Naive thymus-derived CD4-positive, alpha-beta T cell (primary cell): ENCODE measurements at regions not wholly inside any gene's neighbourhood (a gene's known extent, or its start where the extent isn't known, plus 50 kb on each side); places are given as distances from the start of the nearest gene placed in this dataset.

Source experiments
- ATAC-seq: fragments of 150-1000 bp; cut with Tn5 transposase; 2 replicates; pipeline ENCODE4 v1.10.0; 2021; ENCODE audit warnings: mild to moderate bottlenecking, moderate library complexity
- CTCF ChIA-PET: fragments of 350-600 bp; sonication (Branson Sonifier 250); formaldehyde crosslinking; loops from one replicate; lab custom pipeline; 2021; ENCODE audit warnings: antibody characterized with exemption; lab: Charles Lee
- POLR2A ChIA-PET: fragments of 350-600 bp; sonication (Branson Sonifier 250); formaldehyde crosslinking; loops from one replicate; lab custom pipeline; 2021; ENCODE audit warnings: antibody characterized with exemption, inconsistent platforms; lab: Charles Lee
- DNase-seq, 9 donors: peaks; one replicate each; pipeline versions ENCODE4 v3.0.0 to v3.0.0-alpha.2; 2020 to 2022; ENCODE audit warnings: mixed read lengths in 1 of 9
- H3K27ac ChIP-seq: one replicate; pipeline ENCODE4 v1.7.0; 2013; ENCODE audit warnings: mild to moderate bottlenecking, low read depth, low read length, moderate library complexity
- H3K27me3 ChIP-seq, 2 donors: one replicate each; pipeline ENCODE4 v1.7.0; 2013; ENCODE audit warnings: low read length in 2 of 2, mild to moderate bottlenecking in 2 of 2, moderate library complexity in 2 of 2; ENCODE audit not compliant: control insufficient read depth in 2 of 2, insufficient read depth in 2 of 2
- H3K36me3 ChIP-seq, 3 experiments: 1 replicate in 2 of 3; 2 replicates in 1 of 3; pipeline ENCODE4 v1.7.0; 2013; ENCODE audit warnings: low read length in 3 of 3, mild to moderate bottlenecking in 3 of 3, moderate library complexity in 1 of 3; ENCODE audit not compliant: insufficient read depth in 3 of 3, control insufficient read depth in 2 of 3
- H3K4me1 ChIP-seq, 2 donors: one replicate each; pipeline ENCODE4 v1.7.0; 2013; ENCODE audit warnings: low read length in 2 of 2, mild to moderate bottlenecking in 2 of 2, moderate library complexity in 1 of 2; ENCODE audit not compliant: control insufficient read depth in 2 of 2, insufficient read depth in 2 of 2
- H3K4me3 ChIP-seq: 2 replicates; pipeline ENCODE4 v1.7.0; 2013; ENCODE audit warnings: mild to moderate bottlenecking, low read length
- H3K9me3 ChIP-seq, 3 experiments: 1 replicate in 2 of 3; 2 replicates in 1 of 3; pipeline ENCODE4 v1.7.0; 2013; ENCODE audit warnings: low read length in 3 of 3; ENCODE audit not compliant: control insufficient read depth in 2 of 3
- H3K27ac Mint-ChIP-seq, 9 donors: one replicate each; pipeline ENCODE4 v1.8.0; 2020 to 2022; ENCODE audit warnings: mixed read lengths in 9 of 9, mild to moderate bottlenecking in 8 of 9, moderate library complexity in 5 of 9, inconsistent platforms in 2 of 9
- H3K27me3 Mint-ChIP-seq, 5 donors: one replicate each; pipeline ENCODE4 v1.8.0; 2021 to 2022; ENCODE audit warnings: mixed read lengths in 5 of 5, mild to moderate bottlenecking in 1 of 5
- H3K36me3 Mint-ChIP-seq, 5 donors: one replicate each; pipeline ENCODE4 v1.8.0; 2020 to 2022; ENCODE audit warnings: mixed read lengths in 5 of 5, mild to moderate bottlenecking in 3 of 5, inconsistent platforms in 1 of 5
- H3K4me1 Mint-ChIP-seq, 7 donors: one replicate each; pipeline ENCODE4 v1.8.0; 2020 to 2022; ENCODE audit warnings: mixed read lengths in 7 of 7, mild to moderate bottlenecking in 3 of 7, inconsistent platforms in 1 of 7
- H3K4me3 Mint-ChIP-seq, 10 donors: one replicate each; pipeline ENCODE4 v1.8.0; 2020 to 2022; ENCODE audit warnings: mild to moderate bottlenecking in 10 of 10, mixed read lengths in 10 of 10, moderate library complexity in 6 of 10, inconsistent platforms in 2 of 10
- H3K9me3 Mint-ChIP-seq, 11 donors: one replicate each; pipeline ENCODE4 v1.8.0; 2020 to 2022; ENCODE audit warnings: mixed read lengths in 11 of 11, mild to moderate bottlenecking in 4 of 11, inconsistent platforms in 1 of 11, moderate library complexity in 1 of 11
- intact Hi-C, 2 donors: fragments of 100-400 bp; cut with micrococcal nuclease; formaldehyde crosslinking; loops; one replicate each; pipeline ENCODE4 v1.15.1; 2023

DNA sequence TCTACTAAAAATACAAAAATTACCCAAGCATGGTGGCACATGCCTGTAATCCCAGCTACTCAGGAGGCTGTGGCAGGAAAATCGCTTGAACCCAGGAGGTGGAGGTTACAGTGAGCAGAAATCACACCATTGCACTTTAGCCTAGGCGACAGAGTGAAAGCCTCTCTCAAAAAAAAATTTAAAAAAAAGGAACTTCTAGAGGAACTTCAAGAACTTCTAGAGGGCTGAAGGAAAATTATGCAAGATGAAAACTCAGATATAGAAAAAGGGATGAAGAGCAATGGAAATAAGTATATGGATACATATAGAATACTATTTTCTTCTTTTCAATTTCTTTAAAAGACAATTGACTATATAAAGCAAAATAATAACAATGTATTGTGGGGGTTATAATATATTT is 51.2 kb upstream of the PRR5 start:
- CTCF ChIA-PET: interaction anchor here (0.6 kb wide), 1 partner anchor 23 kb away, joined by 4 read pairs; no protein-coding TSS in a partner anchor
- intact Hi-C loops: no loop called here
- peaks cover 0 to 3% (median 0%) of the 10 kb centered on the region in 7 donors for H3K4me1 Mint-ChIP-seq

GRCh38 chr22:44648821-44649565 is 53.0 kb upstream of the PRR5 start:
- no peak for ATAC-seq
- POLR2A ChIA-PET: no interaction called here
- Mint-ChIP-seq H3K27me3 (peaks cover 0 to 27% (median 0%) of the 10 kb centered on the region in 5 donors), H3K27ac (no peak overlapping the region), H3K9me3 (no peaks in the 10 kb centered on the region), H3K4me1 (peaks cover 0 to 7% (median 0%) of the 10 kb centered on the region in 7 donors), H3K4me3 (no peak overlapping the region), H3K36me3 (no peaks in the 10 kb centered on the region)
- Histone ChIP-seq H3K27me3 (no peaks in the 10 kb centered on the region), H3K4me3 (no peak overlapping the region), H3K36me3 (no peaks in the 10 kb centered on the region), H3K4me1 (peaks cover 0 to 5% of the 10 kb centered on the region in 2 donors), H3K27ac (no peak overlapping the region), H3K9me3 (no peaks in the 10 kb centered on the region)
- intact Hi-C loops: no loop called here
- DNase-seq: no peak
- CTCF ChIA-PET: interaction anchor here (0.7 kb wide), 1 partner anchor 468 kb away, joined by 3 read pairs; no protein-coding TSS in a partner anchor

More for the DNA sequence above, 51.2 kb upstream of the PRR5 start:
- POLR2A ChIA-PET: interaction anchor here (1.1 kb wide), 1 partner anchor 13 kb away, joined by 3 read pairs; no protein-coding TSS in a partner anchor
- Mint-ChIP-seq H3K36me3 (no peaks in the 10 kb centered on the region), H3K27me3 (peaks cover 0 to 13% (median 0%) of the 10 kb centered on the region in 5 donors), H3K27ac (no peak overlapping the region), H3K4me3 (no peak overlapping the region), H3K9me3 (no peaks in the 10 kb centered on the region)
- Histone ChIP-seq H3K27me3 (no peaks in the 10 kb centered on the region), H3K4me3 (no peak overlapping the region), H3K9me3 (no peaks in the 10 kb centered on the region), H3K36me3 (no peaks in the 10 kb centered on the region), H3K4me1 (peaks cover 0 to 5% of the 10 kb centered on the region in 2 donors), H3K27ac (no peak overlapping the region)
- DNase-seq (no peak), ATAC-seq (no peak)

- Histone ChIP-seq H3K4me3 (no peak overlapping the region), H3K27me3 (no peaks in the 10 kb centered on the region), H3K36me3 (no peaks in the 10 kb centered on the region), H3K9me3 (no peaks in the 10 kb centered on the region), H3K27ac (no peak overlapping the region), H3K4me1 (peaks cover 0 to 3% of the 10 kb centered on the region in 2 donors)
- H3K4me3 Mint-ChIP-seq: no peak overlapping the region
- intact Hi-C loops: no loop called here
- ATAC-seq (no peak), DNase-seq (no peak)
- no peaks in the 10 kb centered on the region for H3K36me3 Mint-ChIP-seq
- H3K27ac Mint-ChIP-seq: peak overlapping the region in 1 of 9 donors; percentile 4
- H3K4me1 Mint-ChIP-seq: peaks cover 0 to 7% (median 0%) of the 10 kb centered on the region in 7 donors
- peaks cover 0 to 27% (median 0%) of the 10 kb centered on the region in 5 donors for H3K27me3 Mint-ChIP-seq
- no peaks in the 10 kb centered on the region for H3K9me3 Mint-ChIP-seq
- ChIA-PET CTCF (no interaction called here), POLR2A (no interaction called here)
Measured at GRCh38 chr22:44648085-44648820, 53.8 kb upstream of the PRR5 start.

DNA sequence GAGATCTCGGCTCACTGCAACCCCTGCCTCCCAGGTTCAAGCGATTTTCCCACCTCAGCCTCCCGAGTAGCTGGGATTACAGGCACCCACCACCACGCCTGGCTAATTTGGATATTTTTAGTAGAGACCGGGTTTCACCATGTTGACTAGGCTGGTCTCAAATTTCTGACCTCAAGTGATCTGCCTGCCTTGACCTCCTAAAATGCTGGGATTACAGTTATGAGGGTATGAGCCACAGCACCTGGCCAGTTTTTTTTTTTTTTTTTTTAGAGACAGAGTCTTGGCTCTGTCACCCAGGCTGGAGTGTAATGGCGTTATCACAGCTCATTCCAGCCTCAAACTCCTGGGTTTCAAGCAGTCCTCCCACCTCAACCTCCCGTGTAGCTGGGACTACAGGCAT is 54.9 kb upstream of the PRR5 start:
- H3K9me3 Mint-ChIP-seq: no peaks in the 10 kb centered on the region

GRCh38 chr22:44646668-44647067 is 55.3 kb upstream of the PRR5 start:
- H3K4me3 ChIP-seq: no peak overlapping the region
- ChIA-PET POLR2A (interaction anchor here (0.7 kb wide), 1 partner anchor 22 kb away, joined by 3 read pairs; no protein-coding TSS in a partner anchor), CTCF (interaction anchor here (0.7 to 1.6 kb wide), 2 partner anchors 18 to 39 kb away, joined by 4 to 5 read pairs; no protein-coding TSS in a partner anchor)
- ATAC-seq: no peak
- H3K27ac ChIP-seq: no peak overlapping the region
- no peaks in the 10 kb centered on the region for H3K36me3 ChIP-seq
- H3K4me1 Mint-ChIP-seq: peaks cover 0 to 7% (median 0%) of the 10 kb centered on the region in 7 donors
- no peak overlapping the region for H3K4me3 Mint-ChIP-seq
- H3K9me3 Mint-ChIP-seq: no peaks in the 10 kb centered on the region
- H3K27me3 Mint-ChIP-seq: peaks cover 0 to 30% (median 0%) of the 10 kb centered on the region in 5 donors
- no peaks in the 10 kb centered on the region for H3K27me3 ChIP-seq
- H3K27ac Mint-ChIP-seq: no peak overlapping the region
- intact Hi-C loops: no loop called here
- no peaks in the 10 kb centered on the region for H3K36me3 Mint-ChIP-seq
- no peak for DNase-seq
- no peaks in the 10 kb centered on the region for H3K9me3 ChIP-seq
- H3K4me1 ChIP-seq: no peaks in the 10 kb centered on the region

More for the DNA sequence above, 54.9 kb upstream of the PRR5 start:
- Histone ChIP-seq H3K27ac (no peak overlapping the region), H3K9me3 (no peaks in the 10 kb centered on the region), H3K4me1 (no peaks in the 10 kb centered on the region), H3K36me3 (no peaks in the 10 kb centered on the region), H3K4me3 (no peak overlapping the region), H3K27me3 (no peaks in the 10 kb centered on the region)
- no peaks in the 10 kb centered on the region for H3K36me3 Mint-ChIP-seq
- ATAC-seq (no peak), DNase-seq (no peak)
- H3K4me3 Mint-ChIP-seq: no peak overlapping the region
- H3K27me3 Mint-ChIP-seq: peaks cover 0 to 30% (median 0%) of the 10 kb centered on the region in 5 donors
- ChIA-PET POLR2A (no interaction called here), CTCF (interaction anchor here (0.7 kb wide), 1 partner anchor 17 kb away, joined by 5 read pairs; no protein-coding TSS in a partner anchor)
- peaks cover 0 to 7% (median 0%) of the 10 kb centered on the region in 7 donors for H3K4me1 Mint-ChIP-seq
- H3K27ac Mint-ChIP-seq: no peak overlapping the region
- intact Hi-C loops: no loop called here

DNA sequence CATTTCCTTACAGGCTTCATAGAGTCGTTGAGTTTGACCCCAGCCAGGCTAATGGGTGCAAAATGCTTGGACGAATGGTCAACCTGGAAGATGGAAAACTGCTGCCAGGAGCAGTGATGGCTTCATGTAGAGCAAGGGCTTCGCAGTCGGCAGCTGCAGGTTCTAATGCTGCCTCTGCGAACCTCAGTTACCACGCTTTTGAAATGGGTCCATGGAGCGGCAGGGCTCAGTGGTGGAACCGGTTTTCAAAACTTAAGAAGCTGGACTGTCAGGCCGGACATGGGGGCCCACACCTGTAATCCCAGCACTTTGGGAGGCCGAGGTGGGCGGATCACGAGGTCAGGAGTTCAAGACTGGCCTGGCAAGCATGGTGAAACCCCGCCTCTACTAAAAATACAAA is 55.9 kb upstream of the PRR5 start:
- no peaks in the 10 kb centered on the region for H3K27me3 ChIP-seq
- intact Hi-C loops: no loop called here
- POLR2A ChIA-PET: interaction anchor here (0.7 kb wide), 1 partner anchor 22 kb away, joined by 3 read pairs; no protein-coding TSS in a partner anchor
- peaks cover 0 to 7% (median 0%) of the 10 kb centered on the region in 7 donors for H3K4me1 Mint-ChIP-seq
- no peaks in the 10 kb centered on the region for H3K9me3 Mint-ChIP-seq
- H3K27ac Mint-ChIP-seq: peak overlapping the region in 1 of 9 donors; percentile 14
- no peaks in the 10 kb centered on the region for H3K4me1 ChIP-seq
- DNase-seq (no peak), ATAC-seq (no peak)
- no peaks in the 10 kb centered on the region for H3K36me3 ChIP-seq
- no peak overlapping the region for H3K27ac ChIP-seq
- no peak overlapping the region for H3K4me3 Mint-ChIP-seq
- H3K9me3 ChIP-seq: no peaks in the 10 kb centered on the region
- CTCF ChIA-PET: interaction anchor here (1.6 kb wide), 1 partner anchor 39 kb away, joined by 4 read pairs; no protein-coding TSS in a partner anchor
- no peak overlapping the region for H3K4me3 ChIP-seq
- no peaks in the 10 kb centered on the region for H3K36me3 Mint-ChIP-seq
- H3K27me3 Mint-ChIP-seq: peaks cover 0 to 30% (median 0%) of the 10 kb centered on the region in 5 donors
